ENCODE measurements at regions not wholly inside any gene's neighbourhood (a gene's known extent, or its start where the extent isn't known, plus 50 kb on each side); places are given as distances from the start of the nearest gene placed in this dataset.

GRCh38 chr11:37957717-37958116 lies 1359.7 kb upstream of the RAG2 start:
- no peak for DNase-seq
- H3K27me3 ChIP-seq: no peaks in the 10 kb centered on the region
- intact Hi-C loops (cut with DNase I; ENCODE audit: low total_unique reads): no loop called here
- WGBS, 5 donors: 32 to 52% (median 42%) methylated on average over 1 of the region's 1 CpG
- TF ChIP-seq EP300 (IDR thresholded peaks at IDR 0.05) (no peak), POLR2A (IDR thresholded peaks at IDR 0.05) (no peak), POLR2AphosphoS5 (IDR thresholded peaks at IDR 0.05) (no peak)
- TF ChIP-seq, protein P1, sequence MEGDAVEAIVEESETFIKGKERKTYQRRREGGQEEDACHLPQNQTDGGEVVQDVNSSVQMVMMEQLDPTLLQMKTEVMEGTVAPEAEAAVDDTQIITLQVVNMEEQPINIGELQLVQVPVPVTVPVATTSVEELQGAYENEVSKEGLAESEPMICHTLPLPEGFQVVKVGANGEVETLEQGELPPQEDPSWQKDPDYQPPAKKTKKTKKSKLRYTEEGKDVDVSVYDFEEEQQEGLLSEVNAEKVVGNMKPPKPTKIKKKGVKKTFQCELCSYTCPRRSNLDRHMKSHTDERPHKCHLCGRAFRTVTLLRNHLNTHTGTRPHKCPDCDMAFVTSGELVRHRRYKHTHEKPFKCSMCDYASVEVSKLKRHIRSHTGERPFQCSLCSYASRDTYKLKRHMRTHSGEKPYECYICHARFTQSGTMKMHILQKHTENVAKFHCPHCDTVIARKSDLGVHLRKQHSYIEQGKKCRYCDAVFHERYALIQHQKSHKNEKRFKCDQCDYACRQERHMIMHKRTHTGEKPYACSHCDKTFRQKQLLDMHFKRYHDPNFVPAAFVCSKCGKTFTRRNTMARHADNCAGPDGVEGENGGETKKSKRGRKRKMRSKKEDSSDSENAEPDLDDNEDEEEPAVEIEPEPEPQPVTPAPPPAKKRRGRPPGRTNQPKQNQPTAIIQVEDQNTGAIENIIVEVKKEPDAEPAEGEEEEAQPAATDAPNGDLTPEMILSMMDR (IDR thresholded peaks at IDR 0.05): no peak
- H3K36me3 ChIP-seq: no peaks in the 10 kb centered on the region
- no peaks in the 10 kb centered on the region for H3K4me1 ChIP-seq
- no peak overlapping the region for H3K4me3 ChIP-seq
- H3K9me3 ChIP-seq: peaks cover 0 to 20% (median 8%) of the 10 kb centered on the region in 4 donors
- no peak overlapping the region for H3K27ac ChIP-seq

- no peak for DNase-seq
- 34 to 60% (median 52%) methylated on average over 2 of the region's 2 CpGs for WGBS, 5 donors
- intact Hi-C loops (cut with DNase I; ENCODE audit: low total_unique reads): no loop called here
- TF ChIP-seq POLR2A (IDR thresholded peaks at IDR 0.05) (no peak), EP300 (IDR thresholded peaks at IDR 0.05) (no peak), POLR2AphosphoS5 (IDR thresholded peaks at IDR 0.05) (no peak)
- TF ChIP-seq, protein P1 (IDR thresholded peaks at IDR 0.05): no peak
- H3K4me1 ChIP-seq: no peaks in the 10 kb centered on the region
- no peaks in the 10 kb centered on the region for H3K27me3 ChIP-seq
- no peak overlapping the region for H3K4me3 ChIP-seq
- H3K27ac ChIP-seq: no peak overlapping the region
- peaks cover 0 to 2% (median 0%) of the 10 kb centered on the region in 4 donors for H3K9me3 ChIP-seq
- no peaks in the 10 kb centered on the region for H3K36me3 ChIP-seq
These were observed 1354.0 kb upstream of the RAG2 start for GRCh38 chr11:37951996-37952395.

- no peaks in the 10 kb centered on the region for H3K4me1 ChIP-seq
- H3K9me3 ChIP-seq: peaks cover 0 to 17% (median 4%) of the 10 kb centered on the region in 4 donors
- TF ChIP-seq EP300 (IDR thresholded peaks at IDR 0.05): no peak
- H3K27me3 ChIP-seq: no peaks in the 10 kb centered on the region
- no peak for DNase-seq
- no peaks in the 10 kb centered on the region for H3K36me3 ChIP-seq
- H3K4me3 ChIP-seq: no peak overlapping the region
- intact Hi-C loops (cut with DNase I; ENCODE audit: low total_unique reads): no loop called here
- 30 to 51% (median 44%) methylated on average over 3 of the region's 3 CpGs for WGBS, 5 donors
- H3K27ac ChIP-seq: no peak overlapping the region
These were observed 1350.2 kb upstream of the RAG2 start for GRCh38 chr11:37948258-37948657.

DNA sequence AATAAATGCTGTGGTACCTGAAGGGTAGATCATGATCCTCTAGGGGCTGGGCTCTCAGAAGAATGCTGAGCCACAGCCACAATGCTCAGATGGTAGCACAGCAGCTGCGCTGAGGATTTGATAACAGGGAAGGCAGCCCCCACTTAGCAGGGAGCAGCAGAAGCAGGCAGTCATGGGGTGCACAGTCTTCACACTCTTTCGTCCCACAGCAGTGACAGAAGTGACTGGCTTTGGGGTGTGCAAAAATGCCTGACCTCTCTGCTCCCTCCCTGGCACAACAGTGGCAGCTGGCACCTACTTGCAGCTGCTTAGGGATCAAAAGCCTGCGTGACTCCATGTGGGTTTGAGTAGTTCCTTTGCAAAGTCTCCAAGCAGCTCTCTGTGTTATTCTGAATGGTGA lies 1349.8 kb upstream of the RAG2 start:
- no peaks in the 10 kb centered on the region for H3K27me3 ChIP-seq
- 54 to 81% (median 74%) methylated on average over 3 of the region's 3 CpGs for WGBS, 5 donors
- peaks cover 0 to 17% (median 4%) of the 10 kb centered on the region in 4 donors for H3K9me3 ChIP-seq
- no peak overlapping the region for H3K4me3 ChIP-seq
- no peaks in the 10 kb centered on the region for H3K36me3 ChIP-seq
- intact Hi-C loops (cut with DNase I; ENCODE audit: low total_unique reads): no loop called here
- no peak for DNase-seq
- TF ChIP-seq EP300 (IDR thresholded peaks at IDR 0.05) (no peak), POLR2AphosphoS5 (IDR thresholded peaks at IDR 0.05) (no peak), POLR2A (IDR thresholded peaks at IDR 0.05) (no peak)
- TF ChIP-seq, protein P1 (IDR thresholded peaks at IDR 0.05): no peak
- no peaks in the 10 kb centered on the region for H3K4me1 ChIP-seq
- no peak overlapping the region for H3K27ac ChIP-seq

DNA sequence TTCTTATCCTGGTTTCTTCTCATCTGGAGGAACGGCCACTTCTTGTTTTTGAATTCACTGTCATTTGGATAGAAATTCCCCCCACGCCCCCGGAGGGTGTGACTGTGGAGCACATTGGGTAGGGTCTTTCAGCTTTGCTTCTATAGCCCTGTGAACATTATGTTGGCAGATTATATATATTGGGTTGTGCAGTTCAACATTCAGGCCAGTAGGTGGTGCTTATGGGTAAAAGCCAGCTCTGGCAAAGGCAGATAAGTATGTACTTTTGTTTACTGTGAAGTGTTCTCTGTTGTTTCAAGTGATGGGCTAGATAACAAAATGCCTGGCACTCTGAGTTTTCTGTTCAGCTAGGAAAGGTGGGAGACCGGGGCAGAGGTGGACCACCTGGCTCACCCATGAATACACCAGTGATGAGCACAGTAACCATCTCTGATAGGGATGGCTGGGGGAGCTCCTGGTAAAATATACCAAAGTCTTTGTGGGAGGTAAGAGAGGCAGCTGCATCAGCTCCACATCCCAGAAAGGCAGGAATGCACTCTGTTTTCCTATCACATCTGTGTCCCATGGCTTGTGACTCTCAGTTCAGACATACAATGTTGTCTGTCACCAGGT lies 1348.2 kb upstream of the RAG2 start:
- H3K36me3 ChIP-seq: no peaks in the 10 kb centered on the region
- peaks cover 0 to 17% (median 4%) of the 10 kb centered on the region in 4 donors for H3K9me3 ChIP-seq
- 41 to 61% (median 57%) methylated on average over 4 of the region's 4 CpGs for WGBS, 5 donors
- no peak overlapping the region for H3K4me3 ChIP-seq
- peak; percentile 29 to 46 for DNase-seq
- intact Hi-C loops (cut with DNase I; ENCODE audit: low total_unique reads): no loop called here
- no peak overlapping the region for H3K27ac ChIP-seq
- TF ChIP-seq POLR2A (IDR thresholded peaks at IDR 0.05): no peak
- TF ChIP-seq, protein P1 (IDR thresholded peaks at IDR 0.05): peak in 4 of 7 experiments; percentile 37 to 56 (median 44)
- H3K27me3 ChIP-seq: no peaks in the 10 kb centered on the region
- no peaks in the 10 kb centered on the region for H3K4me1 ChIP-seq

Data from stomach (tissue), 8 donors.